KOPT-K1 (cell line): ENCODE measurements at regions not wholly inside any gene's neighbourhood (a gene's known extent, or its start where the extent isn't known, plus 50 kb on each side); places are given as distances from the start of the nearest gene placed in this dataset.
"Not testable (repeated sequence)": the region's sequence is repeated elsewhere in the genome, so short reads cannot be mapped to it uniquely, and the experiment has no call there.

Experiments used
- H3K27ac ChIP-seq: fragments of 200-600 bp; sonication (generic); 2 replicates; pipeline ENCODE4 v1.5.1; 2016; ENCODE audit warnings: antibody characterized with exemption, mild to moderate bottlenecking, low read depth, low read length; ENCODE audit not compliant: poor library complexity, severe bottlenecking
- H3K36me3 ChIP-seq: fragments of 200-600 bp; sonication (generic); 2 replicates; pipeline ENCODE4 v1.5.1; 2017; ENCODE audit warnings: antibody characterized with exemption, mild to moderate bottlenecking, low read length, moderate library complexity; ENCODE audit not compliant: insufficient read depth
- H3K9me3 ChIP-seq: fragments of 200-600 bp; sonication (generic); 2 replicates; pipeline ENCODE4 v1.5.1; 2017; ENCODE audit warnings: antibody characterized with exemption, low read length, mild to moderate bottlenecking; ENCODE audit not compliant: insufficient read depth, poor library complexity, severe bottlenecking

- not testable (repeated sequence) for H3K27ac ChIP-seq, H3K9me3 ChIP-seq, H3K36me3 ChIP-seq
Measured at GRCh38 chr2:89985650-89986049, 1294.2 kb downstream of the RPIA start.

GRCh38 chr2:89986532-89986931 is 1295.1 kb downstream of the RPIA start:
- not testable (repeated sequence) for H3K9me3 ChIP-seq, H3K36me3 ChIP-seq, H3K27ac ChIP-seq

- not testable (repeated sequence) for H3K9me3 ChIP-seq, H3K36me3 ChIP-seq, H3K27ac ChIP-seq
Measured at GRCh38 chr2:89996779-89997178, 1305.3 kb downstream of the RPIA start.

- H3K36me3 ChIP-seq, H3K27ac ChIP-seq, H3K9me3 ChIP-seq: not testable (repeated sequence)
Measured at GRCh38 chr2:90004553-90004952, 1313.1 kb downstream of the RPIA start.

GRCh38 chr2:90010442-90011100 is 1319.1 kb downstream of the RPIA start:
- not testable (repeated sequence) for H3K9me3 ChIP-seq, H3K27ac ChIP-seq, H3K36me3 ChIP-seq

GRCh38 chr2:90011101-90011443 is 1319.6 kb downstream of the RPIA start:
- not testable (repeated sequence) for H3K27ac ChIP-seq, H3K36me3 ChIP-seq, H3K9me3 ChIP-seq

GRCh38 chr2:90019908-90020307 is 1328.4 kb downstream of the RPIA start:
- H3K36me3 ChIP-seq, H3K9me3 ChIP-seq, H3K27ac ChIP-seq: not testable (repeated sequence)

GRCh38 chr2:90021234-90021633 is 1329.8 kb downstream of the RPIA start:
- H3K27ac ChIP-seq, H3K36me3 ChIP-seq, H3K9me3 ChIP-seq: not testable (repeated sequence)

- not testable (repeated sequence) for H3K9me3 ChIP-seq, H3K36me3 ChIP-seq, H3K27ac ChIP-seq
Measured at GRCh38 chr2:90027231-90027643, 1335.8 kb downstream of the RPIA start.

GRCh38 chr2:90028381-90029079 is 1337.1 kb downstream of the RPIA start:
- H3K36me3 ChIP-seq, H3K27ac ChIP-seq, H3K9me3 ChIP-seq: not testable (repeated sequence)

GRCh38 chr2:90029080-90029428 is 1337.6 kb downstream of the RPIA start:
- H3K27ac ChIP-seq, H3K36me3 ChIP-seq: not testable (repeated sequence)

GRCh38 chr2:90032269-90032668 is 1340.8 kb downstream of the RPIA start:
- H3K36me3 ChIP-seq, H3K27ac ChIP-seq, H3K9me3 ChIP-seq: not testable (repeated sequence)

More at GRCh38 chr2:90029080-90029428, 1337.6 kb downstream of the RPIA start:
- not testable (repeated sequence) for H3K9me3 ChIP-seq

- H3K27ac ChIP-seq, H3K9me3 ChIP-seq, H3K36me3 ChIP-seq: not testable (repeated sequence)
Measured at GRCh38 chr2:90036335-90036734, 1344.9 kb downstream of the RPIA start.

GRCh38 chr2:90039093-90039492 is 1347.6 kb downstream of the RPIA start:
- not testable (repeated sequence) for H3K27ac ChIP-seq

GRCh38 chr2:90047776-90048175 is 1356.3 kb downstream of the RPIA start:
- not testable (repeated sequence) for H3K9me3 ChIP-seq, H3K27ac ChIP-seq, H3K36me3 ChIP-seq

More at GRCh38 chr2:90039093-90039492, 1347.6 kb downstream of the RPIA start:
- not testable (repeated sequence) for H3K9me3 ChIP-seq, H3K36me3 ChIP-seq

GRCh38 chr2:90052113-90052631 is 1360.7 kb downstream of the RPIA start:
- not testable (repeated sequence) for H3K27ac ChIP-seq, H3K36me3 ChIP-seq, H3K9me3 ChIP-seq
